ENCODE measurements at regions not wholly inside any gene's neighbourhood (a gene's known extent, or its start where the extent isn't known, plus 50 kb on each side); places are given as distances from the start of the nearest gene placed in this dataset.

DNA sequence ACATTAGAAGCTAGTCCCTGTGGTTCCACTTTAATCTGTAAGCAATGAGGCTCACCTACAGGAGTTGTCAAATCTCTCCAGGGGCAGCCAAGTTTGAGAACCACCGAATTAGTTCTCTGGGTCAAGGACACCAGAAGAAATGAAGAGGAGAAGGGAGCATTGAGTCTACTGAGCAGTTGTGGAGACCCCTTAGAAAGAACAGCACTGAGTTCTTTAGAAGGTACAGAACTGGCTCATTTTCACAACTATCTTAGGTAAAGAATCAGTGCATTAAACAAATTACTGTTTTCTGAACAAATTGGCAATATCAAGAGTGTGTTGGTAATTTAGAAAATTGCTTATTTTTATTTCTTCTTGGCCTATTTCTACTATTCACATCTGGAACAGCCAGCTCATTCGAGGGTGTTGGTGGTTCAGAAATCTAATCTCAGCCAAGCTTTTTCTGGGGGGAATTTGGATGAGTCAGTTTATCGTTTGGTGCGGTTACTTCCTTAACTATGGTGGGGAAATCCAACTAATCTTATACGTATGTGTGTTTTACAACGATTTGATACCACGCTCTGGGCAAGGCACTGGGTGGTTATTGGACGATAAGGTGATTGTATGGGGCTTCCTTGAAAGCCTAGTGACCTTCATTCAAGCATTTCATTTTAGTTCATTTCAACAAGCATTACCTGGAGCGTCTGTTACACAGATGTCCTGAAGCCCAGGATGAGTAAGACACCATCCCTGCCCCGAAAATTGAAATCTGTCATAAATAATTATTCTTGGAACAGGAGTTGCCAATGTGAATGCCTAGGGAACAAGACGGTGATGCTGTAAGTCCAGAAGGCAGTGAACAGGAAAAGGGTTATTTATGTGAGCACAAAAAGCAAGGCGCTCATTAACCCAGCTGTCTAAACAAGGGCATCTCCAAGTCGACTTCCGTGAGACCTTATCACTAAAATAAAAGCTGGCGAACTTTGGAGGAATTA, 52.0 kb upstream of the TMPRSS2 start:
- TF ChIP-seq, protein P1, sequence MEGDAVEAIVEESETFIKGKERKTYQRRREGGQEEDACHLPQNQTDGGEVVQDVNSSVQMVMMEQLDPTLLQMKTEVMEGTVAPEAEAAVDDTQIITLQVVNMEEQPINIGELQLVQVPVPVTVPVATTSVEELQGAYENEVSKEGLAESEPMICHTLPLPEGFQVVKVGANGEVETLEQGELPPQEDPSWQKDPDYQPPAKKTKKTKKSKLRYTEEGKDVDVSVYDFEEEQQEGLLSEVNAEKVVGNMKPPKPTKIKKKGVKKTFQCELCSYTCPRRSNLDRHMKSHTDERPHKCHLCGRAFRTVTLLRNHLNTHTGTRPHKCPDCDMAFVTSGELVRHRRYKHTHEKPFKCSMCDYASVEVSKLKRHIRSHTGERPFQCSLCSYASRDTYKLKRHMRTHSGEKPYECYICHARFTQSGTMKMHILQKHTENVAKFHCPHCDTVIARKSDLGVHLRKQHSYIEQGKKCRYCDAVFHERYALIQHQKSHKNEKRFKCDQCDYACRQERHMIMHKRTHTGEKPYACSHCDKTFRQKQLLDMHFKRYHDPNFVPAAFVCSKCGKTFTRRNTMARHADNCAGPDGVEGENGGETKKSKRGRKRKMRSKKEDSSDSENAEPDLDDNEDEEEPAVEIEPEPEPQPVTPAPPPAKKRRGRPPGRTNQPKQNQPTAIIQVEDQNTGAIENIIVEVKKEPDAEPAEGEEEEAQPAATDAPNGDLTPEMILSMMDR (IDR thresholded peaks at IDR 0.05): no peak
- TF ChIP-seq EP300 (IDR thresholded peaks at IDR 0.05): no peak

Measured in suprapubic skin (tissue), 3 donors.